22Rv1 (cell line): ENCODE measurements at regions not wholly inside any gene's neighbourhood (a gene's known extent, or its start where the extent isn't known, plus 50 kb on each side); places are given as distances from the start of the nearest gene placed in this dataset.

ENCODE experiments used
- ZFX ChIP-seq: fragments of 450-650 bp; IDR thresholded peaks from 2 replicates; pipeline ENCODE4 v1.6.1; 2017; ENCODE audit warnings: antibody characterized with exemption, borderline replicate concordance
- TF ChIP-seq, protein P1 (sequence below): fragments of 450-650 bp; IDR thresholded peaks from 2 replicates; pipeline ENCODE4 v1.5.1; 2017; ENCODE audit warnings: mild to moderate bottlenecking

DNA sequence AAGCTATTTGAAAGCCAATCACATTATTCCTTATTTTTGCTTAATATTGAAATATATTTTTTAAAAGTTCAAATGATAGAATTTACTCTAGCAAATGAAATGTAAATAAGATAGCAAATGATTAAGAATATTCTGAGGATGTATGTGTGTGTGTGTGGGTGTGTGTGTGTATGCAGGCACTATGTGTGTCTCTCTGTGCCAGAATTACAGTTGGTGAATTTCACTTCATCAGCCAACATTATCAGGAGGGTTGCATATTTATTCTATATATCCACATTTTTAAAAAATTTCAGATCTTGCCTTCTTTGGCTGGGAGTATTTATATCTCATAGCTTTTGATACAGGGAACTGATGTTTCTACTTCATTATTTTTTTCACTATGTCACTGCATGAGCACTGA, 274.9 kb upstream of the SOX5 start:
- TF ChIP-seq, protein P1, sequence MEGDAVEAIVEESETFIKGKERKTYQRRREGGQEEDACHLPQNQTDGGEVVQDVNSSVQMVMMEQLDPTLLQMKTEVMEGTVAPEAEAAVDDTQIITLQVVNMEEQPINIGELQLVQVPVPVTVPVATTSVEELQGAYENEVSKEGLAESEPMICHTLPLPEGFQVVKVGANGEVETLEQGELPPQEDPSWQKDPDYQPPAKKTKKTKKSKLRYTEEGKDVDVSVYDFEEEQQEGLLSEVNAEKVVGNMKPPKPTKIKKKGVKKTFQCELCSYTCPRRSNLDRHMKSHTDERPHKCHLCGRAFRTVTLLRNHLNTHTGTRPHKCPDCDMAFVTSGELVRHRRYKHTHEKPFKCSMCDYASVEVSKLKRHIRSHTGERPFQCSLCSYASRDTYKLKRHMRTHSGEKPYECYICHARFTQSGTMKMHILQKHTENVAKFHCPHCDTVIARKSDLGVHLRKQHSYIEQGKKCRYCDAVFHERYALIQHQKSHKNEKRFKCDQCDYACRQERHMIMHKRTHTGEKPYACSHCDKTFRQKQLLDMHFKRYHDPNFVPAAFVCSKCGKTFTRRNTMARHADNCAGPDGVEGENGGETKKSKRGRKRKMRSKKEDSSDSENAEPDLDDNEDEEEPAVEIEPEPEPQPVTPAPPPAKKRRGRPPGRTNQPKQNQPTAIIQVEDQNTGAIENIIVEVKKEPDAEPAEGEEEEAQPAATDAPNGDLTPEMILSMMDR, result no peak
- TF ChIP-seq ZFX, result no peak
